ENCODE measurements at regions not wholly inside any gene's neighbourhood (a gene's known extent, or its start where the extent isn't known, plus 50 kb on each side); places are given as distances from the start of the nearest gene placed in this dataset.

DNA sequence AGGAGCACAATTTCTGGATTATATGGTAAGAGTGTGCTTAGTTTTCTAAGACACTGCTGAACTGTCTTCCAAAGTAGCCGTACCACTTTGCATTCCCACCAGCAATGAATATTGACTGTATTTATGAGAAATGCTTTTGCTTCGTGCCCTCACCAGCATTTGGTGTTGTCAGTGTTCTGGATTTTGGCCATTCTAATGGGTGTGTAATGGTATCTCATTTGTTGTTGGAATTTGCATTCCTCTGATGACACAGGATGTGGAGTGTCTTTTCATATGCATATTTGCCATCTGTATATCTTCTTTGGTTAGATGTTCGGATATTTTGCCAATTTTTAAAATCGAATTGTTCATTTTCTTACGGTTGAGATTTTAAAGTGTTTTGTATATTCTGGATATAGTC is 558.5 kb upstream of the FZD8 start:
- H3K27ac ChIP-seq, result no peak overlapping the region
- WGBS, 2 donors, result 84 to 92% methylated on average over 5 of the region's 5 CpGs

DNA sequence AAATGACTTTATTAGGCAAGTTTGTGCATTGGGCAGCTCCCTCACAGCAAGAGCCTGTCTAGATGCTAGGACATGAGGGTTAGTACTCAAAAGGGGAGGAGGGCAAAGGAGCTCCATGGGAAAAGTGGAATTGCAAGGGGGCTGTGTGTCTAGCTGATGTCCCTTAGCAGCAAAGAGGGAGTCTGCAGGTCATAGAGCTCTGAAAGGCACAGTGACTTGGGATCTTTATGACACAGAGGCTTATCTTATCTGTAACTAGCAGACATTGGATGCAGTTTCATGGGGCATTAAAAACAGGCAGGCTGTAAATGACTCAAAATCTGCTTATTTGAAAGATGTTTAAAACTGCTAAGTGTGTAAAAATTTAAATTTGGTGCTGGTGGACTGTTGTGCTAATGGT is 556.2 kb upstream of the FZD8 start:
- ATAC-seq (ENCODE audit: low FRiP score in 2 of 2) (no peak), DNase-seq (no peak)
- H3K9me3 ChIP-seq, result no peaks in the 10 kb centered on the region
- no peaks in the 10 kb centered on the region for H3K4me1 ChIP-seq
- no peak overlapping the region for H3K4me3 ChIP-seq
- TF ChIP-seq POLR2AphosphoS5 (IDR thresholded peaks at IDR 0.05) (no peak), POLR2A (IDR thresholded peaks at IDR 0.05) (no peak), EP300 (IDR thresholded peaks at IDR 0.05) (no peak)
- TF ChIP-seq, protein P1, sequence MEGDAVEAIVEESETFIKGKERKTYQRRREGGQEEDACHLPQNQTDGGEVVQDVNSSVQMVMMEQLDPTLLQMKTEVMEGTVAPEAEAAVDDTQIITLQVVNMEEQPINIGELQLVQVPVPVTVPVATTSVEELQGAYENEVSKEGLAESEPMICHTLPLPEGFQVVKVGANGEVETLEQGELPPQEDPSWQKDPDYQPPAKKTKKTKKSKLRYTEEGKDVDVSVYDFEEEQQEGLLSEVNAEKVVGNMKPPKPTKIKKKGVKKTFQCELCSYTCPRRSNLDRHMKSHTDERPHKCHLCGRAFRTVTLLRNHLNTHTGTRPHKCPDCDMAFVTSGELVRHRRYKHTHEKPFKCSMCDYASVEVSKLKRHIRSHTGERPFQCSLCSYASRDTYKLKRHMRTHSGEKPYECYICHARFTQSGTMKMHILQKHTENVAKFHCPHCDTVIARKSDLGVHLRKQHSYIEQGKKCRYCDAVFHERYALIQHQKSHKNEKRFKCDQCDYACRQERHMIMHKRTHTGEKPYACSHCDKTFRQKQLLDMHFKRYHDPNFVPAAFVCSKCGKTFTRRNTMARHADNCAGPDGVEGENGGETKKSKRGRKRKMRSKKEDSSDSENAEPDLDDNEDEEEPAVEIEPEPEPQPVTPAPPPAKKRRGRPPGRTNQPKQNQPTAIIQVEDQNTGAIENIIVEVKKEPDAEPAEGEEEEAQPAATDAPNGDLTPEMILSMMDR (IDR thresholded peaks at IDR 0.05), result no peak
- H3K27ac ChIP-seq, result no peak overlapping the region
- H3K27me3 ChIP-seq, result no peaks in the 10 kb centered on the region
- no peaks in the 10 kb centered on the region for H3K36me3 ChIP-seq

More for the DNA sequence above, 558.5 kb upstream of the FZD8 start:
- Histone ChIP-seq H3K4me3 (no peak overlapping the region), H3K4me1 (no peaks in the 10 kb centered on the region), H3K36me3 (no peaks in the 10 kb centered on the region), H3K27me3 (no peaks in the 10 kb centered on the region), H3K9me3 (no peaks in the 10 kb centered on the region)
- TF ChIP-seq EP300 (IDR thresholded peaks at IDR 0.05), result no peak
- TF ChIP-seq POLR2A (IDR thresholded peaks at IDR 0.05), result no peak
- no peak for TF ChIP-seq POLR2AphosphoS5 (IDR thresholded peaks at IDR 0.05)
- TF ChIP-seq, protein P1 (IDR thresholded peaks at IDR 0.05), result no peak
- DNase-seq (no peak), ATAC-seq (ENCODE audit: low FRiP score in 2 of 2) (no peak)

DNA sequence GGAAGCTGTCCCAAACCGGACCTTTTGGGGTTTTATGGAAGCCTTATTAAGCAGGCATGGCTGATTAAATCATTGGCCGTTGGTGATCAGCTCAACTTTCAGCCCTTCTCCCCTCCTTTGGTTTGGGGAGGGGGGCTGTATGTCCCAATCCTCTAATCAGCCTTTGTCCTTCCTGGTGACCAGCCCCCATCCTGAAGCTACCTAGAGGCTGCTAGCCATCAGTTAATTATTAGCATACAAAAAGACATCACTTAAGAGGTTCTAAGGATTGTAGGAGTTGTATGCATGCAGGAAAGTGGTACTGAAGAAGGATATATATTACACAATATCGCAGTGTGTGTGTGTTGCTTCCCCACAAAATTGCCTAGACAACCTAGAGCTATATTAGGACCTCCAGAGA is 553.3 kb upstream of the FZD8 start:
- Histone ChIP-seq H3K4me1 (no peaks in the 10 kb centered on the region), H3K27me3 (no peaks in the 10 kb centered on the region), H3K4me3 (no peak overlapping the region), H3K9me3 (peaks cover 3 to 17% (median 7%) of the 10 kb centered on the region in 4 donors), H3K27ac (no peak overlapping the region), H3K36me3 (no peaks in the 10 kb centered on the region)
- 90 to 96% methylated on average over 3 of the region's 3 CpGs for WGBS, 2 donors
- DNase-seq (no peak), ATAC-seq (ENCODE audit: low FRiP score in 2 of 2) (no peak)
- TF ChIP-seq POLR2A (IDR thresholded peaks at IDR 0.05) (no peak), POLR2AphosphoS5 (IDR thresholded peaks at IDR 0.05) (no peak), EP300 (IDR thresholded peaks at IDR 0.05) (no peak)
- TF ChIP-seq, protein P1 (IDR thresholded peaks at IDR 0.05), result no peak

DNA sequence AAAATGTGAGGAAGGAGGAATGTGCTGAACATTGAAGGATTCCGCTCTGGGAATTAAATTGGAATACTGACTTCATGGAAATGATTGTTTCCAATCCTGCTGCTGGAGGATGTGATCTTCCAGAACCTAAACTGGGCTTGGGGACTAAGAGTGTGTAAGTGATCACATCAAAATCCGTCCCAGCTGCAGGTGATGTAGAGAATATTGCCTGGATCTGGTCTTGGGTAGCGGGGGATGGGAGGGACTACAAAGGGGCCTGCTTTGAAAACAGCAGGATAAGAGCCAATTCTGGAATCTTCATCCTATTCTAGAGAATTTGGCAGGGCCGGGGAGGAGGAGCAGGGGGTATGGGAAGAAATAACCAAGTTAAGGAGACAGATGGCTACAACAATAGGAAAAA is 552.2 kb upstream of the FZD8 start:
- 87 to 96% methylated on average over 4 of the region's 4 CpGs for WGBS, 2 donors
- Histone ChIP-seq H3K27ac (no peak overlapping the region), H3K36me3 (no peaks in the 10 kb centered on the region), H3K9me3 (peaks cover 3 to 23% (median 7%) of the 10 kb centered on the region in 4 donors), H3K4me3 (no peak overlapping the region), H3K27me3 (no peaks in the 10 kb centered on the region), H3K4me1 (no peaks in the 10 kb centered on the region)
- TF ChIP-seq, protein P1 (IDR thresholded peaks at IDR 0.05), result no peak
- TF ChIP-seq POLR2A (IDR thresholded peaks at IDR 0.05) (no peak), EP300 (IDR thresholded peaks at IDR 0.05) (no peak), POLR2AphosphoS5 (IDR thresholded peaks at IDR 0.05) (no peak)
- DNase-seq, result no peak
- no peak for ATAC-seq (ENCODE audit: low FRiP score in 2 of 2)

DNA sequence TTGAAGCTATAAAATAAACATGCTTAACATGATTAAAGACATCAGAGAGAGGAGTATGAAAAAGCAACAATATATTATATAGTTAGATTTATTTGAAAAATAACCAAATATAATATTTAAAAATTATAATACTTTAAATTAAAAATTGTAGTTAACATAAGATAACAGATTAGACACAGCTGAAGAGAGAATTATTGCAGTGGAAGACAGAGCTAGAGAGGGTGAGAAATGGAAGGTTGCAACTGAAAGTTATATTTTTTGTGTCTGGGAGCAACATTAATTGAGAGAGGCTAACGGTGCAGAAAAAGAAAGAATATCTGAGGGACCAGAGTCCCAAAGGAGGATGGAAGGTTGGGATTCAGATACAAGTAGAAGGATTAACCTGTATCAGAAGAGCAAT is 548.9 kb upstream of the FZD8 start:
- no peak overlapping the region for H3K27ac ChIP-seq
- no peaks in the 10 kb centered on the region for H3K36me3 ChIP-seq
- WGBS, 2 donors, result 92 to 94% methylated on average over 1 of the region's 1 CpG
- H3K9me3 ChIP-seq, result peaks cover 3 to 23% (median 7%) of the 10 kb centered on the region in 4 donors
- H3K4me3 ChIP-seq, result no peak overlapping the region
- no peak for DNase-seq
- ATAC-seq (ENCODE audit: low FRiP score in 2 of 2), result no peak
- no peak for TF ChIP-seq POLR2AphosphoS5 (IDR thresholded peaks at IDR 0.05)
- no peak for TF ChIP-seq EP300 (IDR thresholded peaks at IDR 0.05)
- TF ChIP-seq, protein P1 (IDR thresholded peaks at IDR 0.05), result no peak
- no peak for TF ChIP-seq POLR2A (IDR thresholded peaks at IDR 0.05)
- peaks cover 0 to 3% (median 0%) of the 10 kb centered on the region in 4 donors for H3K4me1 ChIP-seq
- H3K27me3 ChIP-seq, result no peaks in the 10 kb centered on the region

All from upper lobe of left lung (tissue), 6 donors.